ENCODE measurements at regions not wholly inside any gene's neighbourhood (a gene's known extent, or its start where the extent isn't known, plus 50 kb on each side); places are given as distances from the start of the nearest gene placed in this dataset.

- no peak for TF ChIP-seq YY1 (IDR thresholded peaks at IDR 0.05; ENCODE audit: extremely low read depth, insufficient replicate concordance, low read depth, low read length)
- TF ChIP-seq POLR2A (IDR thresholded peaks at IDR 0.05; ENCODE audit: borderline replicate concordance, extremely low read depth, insufficient read depth, insufficient read length) = no peak
- TF ChIP-seq CEBPB (IDR thresholded peaks at IDR 0.05; ENCODE audit: low read depth) = no peak
- TF ChIP-seq ELF1 (IDR thresholded peaks at IDR 0.05; ENCODE audit: borderline replicate concordance, low read depth) = no peak
- no peak for TF ChIP-seq TCF7L2 (IDR thresholded peaks at IDR 0.05; ENCODE audit: borderline replicate concordance, extremely low read depth, insufficient read depth, insufficient read length)
- TF ChIP-seq ZBTB33 (IDR thresholded peaks at IDR 0.05; ENCODE audit: extremely low read depth, insufficient replicate concordance, low read length) = no peak
These were observed 465.2 kb downstream of the GADD45G start (continued) for GRCh38 chr9:90070056-90070455.

DNA sequence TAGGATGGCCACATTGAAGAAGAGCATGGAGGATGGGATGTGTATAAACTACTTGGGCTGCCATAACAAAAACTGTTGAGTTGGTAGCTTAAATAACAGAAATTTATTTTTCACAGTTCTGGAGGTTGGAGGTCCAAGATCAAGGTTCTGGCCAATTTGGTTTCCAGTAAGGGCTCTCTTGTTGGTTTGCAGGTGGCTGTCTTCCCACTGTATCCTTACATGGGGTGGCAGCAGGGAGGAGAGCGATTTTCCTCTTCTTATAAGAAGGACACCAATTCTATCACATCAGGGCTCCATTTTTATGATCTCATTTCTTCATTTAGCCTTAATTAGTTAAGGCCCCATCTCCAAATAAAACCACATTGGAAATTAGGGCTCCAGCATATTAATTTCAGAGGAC lies 465.7 kb downstream of the GADD45G start:
- ATAC-seq = no peak
- no TSS peak for BruUV-seq (replicated peaks)
- H3K27me3 ChIP-seq (ENCODE audit: insufficient read depth, low read length) = peaks cover 37% of the 10 kb centered on the region
- no peak overlapping the region for H2AFZ ChIP-seq (ENCODE audit: low read depth, low read length, poor library complexity, severe bottlenecking)
- no peak overlapping the region for H3K9ac ChIP-seq (ENCODE audit: low read length)
- H3K79me2 ChIP-seq (ENCODE audit: insufficient read depth, low read length) = no peaks in the 10 kb centered on the region
- DNase-seq (ENCODE audit: low read depth, low spot score) = no peak
- intact Hi-C loops (cut with micrococcal nuclease) = no loop called here
- no peaks in the 10 kb centered on the region for H3K9me3 ChIP-seq (ENCODE audit: control insufficient read depth in 1 of 2, insufficient read depth in 1 of 2, low read depth in 1 of 2, low read length in 2 of 2)
- H3K27ac ChIP-seq (ENCODE audit: low read depth, low read length) = no peak overlapping the region
- no peaks in the 10 kb centered on the region for H3K4me1 ChIP-seq (ENCODE audit: control insufficient read depth in 1 of 2, insufficient read depth in 2 of 2, low read length in 2 of 2)
- ChIA-PET POLR2A (no interaction called here), CTCF (no interaction called here), RAD21 (ENCODE audit: low non-redundant PET in 1 of 2, low total read pairs in 2 of 2, uncharacterized antibody in 2 of 2, unreplicated experiment in 2 of 2) (no interaction called here)
- no peak overlapping the region for H3K4me2 ChIP-seq (ENCODE audit: low read length)
- H3K4me3 ChIP-seq (replicated peaks in 1 of 2; ENCODE audit: low read depth in 1 of 2, low read length in 2 of 2) = no peak overlapping the region
- no peaks in the 10 kb centered on the region for H3K9me2 ChIP-seq (ENCODE audit: insufficient read depth)
- H3K36me3 ChIP-seq (ENCODE audit: control insufficient read depth in 1 of 2, insufficient read depth in 2 of 2, low read length in 2 of 2) = no peaks in the 10 kb centered on the region
- TF ChIP-seq JUND (IDR thresholded peaks at IDR 0.05) (no peak), YY1 (IDR thresholded peaks at IDR 0.05; ENCODE audit: extremely low read depth, insufficient replicate concordance, low read depth, low read length) (no peak), CBX3 (IDR thresholded peaks at IDR 0.05; ENCODE audit: low read depth) (no peak), POLR2AphosphoS5 (IDR thresholded peaks at IDR 0.05; ENCODE audit: low read depth, low read length) (no peak), FOSL1 (IDR thresholded peaks at IDR 0.05; ENCODE audit: low read depth) (no peak), EZH2 (IDR thresholded peaks at IDR 0.05) (no peak), ELF1 (IDR thresholded peaks at IDR 0.05; ENCODE audit: borderline replicate concordance, low read depth) (no peak), SRF (IDR thresholded peaks at IDR 0.05; ENCODE audit: low read depth) (no peak)
- H4K20me1 ChIP-seq (ENCODE audit: insufficient read depth) = 0 out of 2 replicates have a peak, but pooled peaks cover 3% of the 10 kb centered on the region
